RWPE1 (cell line): ENCODE measurements at regions not wholly inside any gene's neighbourhood (a gene's known extent, or its start where the extent isn't known, plus 50 kb on each side); places are given as distances from the start of the nearest gene placed in this dataset.
"Not testable (repeated sequence)": the region's sequence is repeated elsewhere in the genome, so short reads cannot be mapped to it uniquely, and the experiment has no call there.

Experiments
- CTCF ChIA-PET: fragments of 350-600 bp; sonication (Branson Sonifier 250); formaldehyde crosslinking; extraction: SDS; loops from one replicate; lab custom pipeline; 2021; lab: Yijun Ruan, JAX
- POLR2A ChIA-PET: fragments of 400-600 bp; formaldehyde crosslinking; extraction: SDS; loops from one replicate; lab custom pipeline; 2020; ENCODE audit warnings: antibody characterized with exemption; ENCODE audit not compliant: low non-redundant PET; lab: Yijun Ruan, JAX
- DNase-seq: peaks from one replicate; pipeline ENCODE4 v3.0.0; 2012; ENCODE audit warnings: low spot score
- H3K27ac ChIP-seq: fragments of 450-650 bp; 2 replicates; pipeline ENCODE4 v1.5.1; 2017
- CTCF ChIP-seq: fragments of 450-650 bp; conservative IDR thresholded peaks from 2 replicates; pipeline ENCODE4 v1.5.1; 2017; ENCODE audit warnings: low read depth, mild to moderate bottlenecking

DNA sequence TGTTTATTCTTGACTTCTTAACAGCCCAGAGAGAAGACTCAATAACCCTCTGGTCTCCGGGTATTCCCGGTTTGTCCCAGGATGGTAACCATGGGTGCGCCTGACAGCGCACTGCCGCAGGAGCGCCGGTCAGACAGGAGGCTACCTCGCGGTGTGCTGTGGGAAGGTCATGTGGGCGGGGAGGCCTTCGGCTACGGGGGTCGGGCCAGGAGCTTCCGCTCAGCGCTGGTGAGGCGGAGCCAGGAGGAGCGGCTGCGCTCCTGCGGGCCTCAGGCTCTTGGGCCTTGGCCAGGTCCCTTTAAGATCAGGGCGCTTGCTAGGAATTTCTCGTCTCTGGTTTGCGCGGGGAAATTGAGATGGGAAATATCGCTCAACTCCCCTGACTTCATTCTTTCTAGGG lies 182.3 kb upstream of the NDN start:
- TF ChIP-seq CTCF: no peak
- POLR2A ChIA-PET: no interaction called here
- no peak for DNase-seq
- CTCF ChIA-PET: no interaction called here
- H3K27ac ChIP-seq: no peak overlapping the region

- H3K27ac ChIP-seq, POLR2A ChIA-PET, CTCF ChIA-PET, DNase-seq: not testable (repeated sequence)
These were observed 186.5 kb upstream of the NDN start for GRCh38 chr15:23873613-23874012.

- TF ChIP-seq CTCF: peak; percentile 56
- peak; percentile 7 for DNase-seq
- no peak overlapping the region for H3K27ac ChIP-seq
- POLR2A ChIA-PET: no interaction called here
- CTCF ChIA-PET: interaction anchor here (0.6 kb wide), 1 partner anchor 27 kb away, joined by 3 read pairs; no protein-coding TSS in a partner anchor
These were observed 190.7 kb upstream of the NDN start for GRCh38 chr15:23877502-23878412.

DNA sequence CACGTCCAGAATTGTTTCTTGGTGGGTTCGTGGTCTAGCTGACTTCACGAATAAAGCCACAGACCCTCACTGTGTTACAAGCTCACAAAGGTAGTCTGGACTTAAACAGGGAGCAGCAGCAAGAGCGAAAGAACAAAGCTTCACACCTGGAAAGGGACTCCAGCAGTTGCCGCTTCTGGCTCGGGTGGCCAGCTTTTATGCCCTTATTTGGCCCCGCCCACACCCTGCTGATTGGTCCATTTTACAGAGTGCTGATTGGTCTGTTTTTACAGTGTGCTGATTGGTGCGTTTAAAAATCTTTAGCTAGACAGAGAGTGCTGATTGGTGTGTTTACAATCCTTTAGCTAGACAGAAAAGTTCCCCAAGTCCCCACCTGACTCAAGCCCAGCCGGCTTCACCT lies 194.2 kb upstream of the NDN start:
- POLR2A ChIA-PET: no interaction called here
- CTCF ChIA-PET: interaction anchor here (0.6 kb wide), 1 partner anchor 11 kb away, joined by 5 read pairs; no protein-coding TSS in a partner anchor
- no peak for TF ChIP-seq CTCF

DNA sequence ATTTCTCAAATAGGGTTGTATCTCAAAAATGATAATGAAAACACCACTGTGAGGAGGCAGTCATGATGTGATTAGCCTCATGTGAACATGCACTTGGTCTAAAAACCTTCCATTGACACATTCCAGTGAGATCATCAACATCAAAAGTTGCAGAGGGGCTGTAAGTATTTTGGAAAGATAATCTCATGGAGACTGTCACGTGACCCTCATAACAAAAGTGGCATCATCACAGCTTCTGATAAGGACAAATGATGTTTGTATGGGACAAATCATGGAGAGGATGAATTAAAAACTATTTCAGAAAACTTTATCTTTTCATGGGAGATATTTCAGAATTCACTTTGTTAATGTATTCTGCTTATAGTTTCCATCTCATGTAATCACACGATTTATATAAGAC lies 203.1 kb upstream of the NDN start:
- CTCF ChIA-PET: no interaction called here
- no peak for DNase-seq
- no peak for TF ChIP-seq CTCF
- no peak overlapping the region for H3K27ac ChIP-seq
- POLR2A ChIA-PET: no interaction called here

More for the DNA sequence above, 194.2 kb upstream of the NDN start:
- DNase-seq: no peak
- H3K27ac ChIP-seq: no peak overlapping the region

GRCh38 chr15:23897091-23897490 lies 210.0 kb upstream of the NDN start:
- ChIA-PET POLR2A (no interaction called here), CTCF (no interaction called here)
- no peak for TF ChIP-seq CTCF
- H3K27ac ChIP-seq: no peak overlapping the region
- DNase-seq: no peak

DNA sequence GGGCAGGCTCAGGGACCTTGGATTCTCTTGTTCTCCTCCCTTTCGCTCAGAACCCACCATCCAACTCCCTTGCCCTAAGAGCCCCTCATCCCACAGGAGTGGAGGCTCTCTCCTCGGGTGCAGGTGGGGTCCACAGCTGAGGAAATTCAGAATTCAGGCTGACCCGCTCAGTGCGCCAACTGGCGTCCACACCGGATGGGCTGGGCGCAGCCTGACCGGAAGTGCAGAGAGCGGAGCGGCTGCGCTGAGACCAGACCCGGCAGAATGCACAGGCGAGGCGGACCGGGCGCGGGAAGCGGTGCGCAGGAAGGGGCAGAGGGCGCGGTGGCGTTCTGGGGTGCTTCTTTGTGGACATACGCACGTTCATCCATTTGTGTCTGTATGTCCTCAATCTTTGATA lies 210.4 kb upstream of the NDN start:
- TF ChIP-seq CTCF: no peak
- POLR2A ChIA-PET: no interaction called here
- no peak for DNase-seq

More for the DNA sequence above, 210.4 kb upstream of the NDN start:
- CTCF ChIA-PET: no interaction called here
- no peak overlapping the region for H3K27ac ChIP-seq
